GM20431 (cell line): ENCODE measurements at regions not wholly inside any gene's neighbourhood (a gene's known extent, or its start where the extent isn't known, plus 50 kb on each side); places are given as distances from the start of the nearest gene placed in this dataset.
"Not testable (repeated sequence)": the region's sequence is repeated elsewhere in the genome, so short reads cannot be mapped to it uniquely, and the experiment has no call there.

ENCODE experiments used
- in situ Hi-C: fragments of 300-500 bp; cut with MseI, MboI; formaldehyde crosslinking; loops from one replicate; pipeline ENCODE4 v1.15.0; 2020; ENCODE audit warnings: low sequenced_read_pairs; ENCODE audit not compliant: unreplicated experiment

- in situ Hi-C loops = loop anchor here (25.0 kb wide), 1 partner anchor 262 kb away; no protein-coding TSS in a partner anchor
Measured at GRCh38 chr2:147348931-147349555, 495.8 kb upstream of the ACVR2A start.

- in situ Hi-C loops = loop anchor here (25.0 kb wide), 1 partner anchor 259 kb away; no protein-coding TSS in a partner anchor
Measured at GRCh38 chr2:147346142-147346541, 498.7 kb upstream of the ACVR2A start.

GRCh38 chr2:147345246-147345645, 499.6 kb upstream of the ACVR2A start:
- in situ Hi-C loops = loop anchor here (25.0 kb wide), 1 partner anchor 258 kb away; no protein-coding TSS in a partner anchor

GRCh38 chr2:147342329-147342728, 502.5 kb upstream of the ACVR2A start:
- in situ Hi-C loops = loop anchor here (25.0 kb wide), 1 partner anchor 255 kb away; no protein-coding TSS in a partner anchor

GRCh38 chr2:147331790-147332419, 512.9 kb upstream of the ACVR2A start:
- in situ Hi-C loops = loop anchor here (25.0 kb wide), 1 partner anchor 245 kb away; no protein-coding TSS in a partner anchor

- in situ Hi-C loops = loop anchor here (25.0 kb wide), 1 partner anchor 244 kb away; no protein-coding TSS in a partner anchor
Measured at GRCh38 chr2:147330925-147331324, 513.9 kb upstream of the ACVR2A start.

- in situ Hi-C loops = loop anchor here (25.0 kb wide), 1 partner anchor 240 kb away; no protein-coding TSS in a partner anchor
Measured at GRCh38 chr2:147327613-147328012, 517.2 kb upstream of the ACVR2A start.

- in situ Hi-C loops = loop anchor here (25.0 kb wide), 1 partner anchor 239 kb away; no protein-coding TSS in a partner anchor
Measured at GRCh38 chr2:147325990-147326389, 518.8 kb upstream of the ACVR2A start.

GRCh38 chr2:147320146-147320545, 524.7 kb upstream of the ACVR2A start:
- in situ Hi-C loops = no loop called here

- in situ Hi-C loops = no loop called here
Measured at GRCh38 chr2:147311058-147311430, 533.8 kb upstream of the ACVR2A start.

GRCh38 chr2:147310335-147311057, 534.3 kb upstream of the ACVR2A start:
- in situ Hi-C loops = no loop called here

- in situ Hi-C loops = no loop called here
Measured at GRCh38 chr2:147297820-147298219, 547.0 kb upstream of the ACVR2A start.

GRCh38 chr2:147294825-147295392, 549.9 kb upstream of the ACVR2A start:
- in situ Hi-C loops = no loop called here

GRCh38 chr2:147293991-147294824, 550.6 kb upstream of the ACVR2A start:
- in situ Hi-C loops = no loop called here

GRCh38 chr2:147288131-147288530, 556.7 kb upstream of the ACVR2A start:
- in situ Hi-C loops = no loop called here

GRCh38 chr2:147275943-147276342, 568.9 kb upstream of the ACVR2A start:
- in situ Hi-C loops = no loop called here

- in situ Hi-C loops = no loop called here
Measured at GRCh38 chr2:147273628-147274027, 571.2 kb upstream of the ACVR2A start.

GRCh38 chr2:147273106-147273505, 571.7 kb upstream of the ACVR2A start:
- in situ Hi-C loops = no loop called here

GRCh38 chr2:147269581-147269980, 575.2 kb upstream of the ACVR2A start:
- in situ Hi-C loops = not testable (repeated sequence)

- in situ Hi-C loops = no loop called here
Measured at GRCh38 chr2:147260241-147260640, 584.6 kb upstream of the ACVR2A start.
